HuH-7.5 (cell line): ENCODE measurements at regions not wholly inside any gene's neighbourhood (a gene's known extent, or its start where the extent isn't known, plus 50 kb on each side); places are given as distances from the start of the nearest gene placed in this dataset.

Experiments
- DNase-seq: peaks from one replicate; pipeline ENCODE4 v3.0.0; 2011; ENCODE audit warnings: low spot score

GRCh38 chr9:135009051-135009560, 78.4 kb upstream of the OLFM1 start:
- DNase-seq, result no peak

- no peak for DNase-seq
Measured at GRCh38 chr9:135009794-135010585, 77.5 kb upstream of the OLFM1 start.

DNA sequence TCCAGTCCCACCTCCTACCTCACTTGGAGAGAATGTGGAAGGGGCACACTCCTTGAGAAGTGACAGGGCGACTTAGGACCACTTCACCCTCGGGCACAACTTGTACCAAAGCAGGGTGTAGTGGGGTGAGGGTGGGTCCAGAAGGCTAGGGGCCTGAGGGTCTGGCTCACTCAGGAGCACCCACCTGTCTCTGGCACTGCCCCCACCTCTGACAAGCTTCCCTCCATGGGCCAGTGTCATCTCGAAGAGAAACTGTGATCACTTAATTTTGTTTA, 76.9 kb upstream of the OLFM1 start:
- no peak for DNase-seq

DNA sequence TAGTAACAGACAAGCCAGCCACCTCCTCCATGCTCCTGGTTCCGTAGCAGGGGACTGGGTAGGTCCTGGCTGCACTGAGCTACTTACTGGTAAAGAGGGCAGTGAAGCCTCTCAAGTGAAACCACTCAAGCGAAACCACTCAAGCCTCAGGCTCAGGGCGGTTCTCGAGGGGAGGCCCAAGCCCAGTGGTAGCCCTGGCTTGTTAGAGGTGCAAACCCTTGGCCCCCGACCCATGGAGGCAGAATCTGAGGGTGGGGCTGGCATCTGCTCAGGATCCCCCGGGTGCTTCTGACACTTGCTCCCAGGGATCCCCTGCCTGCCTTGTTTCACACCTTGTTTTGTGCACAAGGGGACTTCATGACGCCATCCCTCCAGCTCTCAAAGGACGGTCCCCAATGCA, 76.5 kb upstream of the OLFM1 start:
- no peak for DNase-seq

- DNase-seq, result no peak
Measured at GRCh38 chr9:135012166-135012565, 75.3 kb upstream of the OLFM1 start.

GRCh38 chr9:135014311-135015010, 73.0 kb upstream of the OLFM1 start:
- no peak for DNase-seq

GRCh38 chr9:135015096-135015495, 72.4 kb upstream of the OLFM1 start:
- DNase-seq, result no peak

DNA sequence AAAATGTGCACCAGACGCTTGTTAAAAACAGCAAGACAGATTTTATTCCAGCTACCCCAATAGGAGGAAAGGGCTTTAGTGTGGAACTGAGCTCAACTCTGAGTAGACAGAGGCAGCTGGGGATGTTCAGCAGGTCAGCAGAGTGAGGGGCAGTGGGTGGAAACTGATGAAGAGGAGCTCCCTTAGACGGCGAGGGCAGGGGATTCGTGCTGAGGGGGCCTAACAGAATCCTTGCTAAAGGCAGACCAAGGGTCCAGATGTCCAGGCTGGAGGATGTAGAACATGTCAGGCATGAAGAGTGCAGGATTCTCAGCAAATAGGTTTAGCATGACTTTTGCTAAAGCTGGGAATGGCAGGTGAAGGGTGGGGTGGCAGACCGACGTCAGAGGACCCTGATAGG, 71.9 kb upstream of the OLFM1 start:
- no peak for DNase-seq

- no peak for DNase-seq
Measured at GRCh38 chr9:135016037-135016640, 71.3 kb upstream of the OLFM1 start.

DNA sequence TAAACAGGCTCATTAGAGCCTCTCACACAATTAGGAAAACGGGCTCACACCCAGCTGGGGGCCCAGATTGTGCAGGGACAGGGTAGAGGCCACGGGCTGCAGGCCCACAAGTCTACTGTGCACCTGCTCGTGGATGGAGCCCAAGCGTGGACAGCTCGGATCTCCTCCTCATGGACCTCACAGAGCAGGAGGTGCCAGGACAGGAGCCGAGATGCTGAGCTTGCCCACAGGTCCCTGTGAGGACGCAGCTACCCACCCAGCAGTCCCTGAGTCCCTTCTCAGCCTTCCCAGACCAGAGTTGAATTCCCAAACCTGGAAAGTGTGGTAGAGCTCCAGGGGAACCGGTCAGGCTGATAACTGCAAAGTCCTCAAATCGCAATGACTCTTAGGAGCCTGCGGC, 70.6 kb upstream of the OLFM1 start:
- DNase-seq, result no peak

GRCh38 chr9:135017899-135018298, 69.6 kb upstream of the OLFM1 start:
- DNase-seq, result no peak

- DNase-seq, result no peak
Measured at GRCh38 chr9:135018306-135018915, 69.1 kb upstream of the OLFM1 start.

GRCh38 chr9:135019224-135019623, 68.2 kb upstream of the OLFM1 start:
- DNase-seq, result no peak

DNA sequence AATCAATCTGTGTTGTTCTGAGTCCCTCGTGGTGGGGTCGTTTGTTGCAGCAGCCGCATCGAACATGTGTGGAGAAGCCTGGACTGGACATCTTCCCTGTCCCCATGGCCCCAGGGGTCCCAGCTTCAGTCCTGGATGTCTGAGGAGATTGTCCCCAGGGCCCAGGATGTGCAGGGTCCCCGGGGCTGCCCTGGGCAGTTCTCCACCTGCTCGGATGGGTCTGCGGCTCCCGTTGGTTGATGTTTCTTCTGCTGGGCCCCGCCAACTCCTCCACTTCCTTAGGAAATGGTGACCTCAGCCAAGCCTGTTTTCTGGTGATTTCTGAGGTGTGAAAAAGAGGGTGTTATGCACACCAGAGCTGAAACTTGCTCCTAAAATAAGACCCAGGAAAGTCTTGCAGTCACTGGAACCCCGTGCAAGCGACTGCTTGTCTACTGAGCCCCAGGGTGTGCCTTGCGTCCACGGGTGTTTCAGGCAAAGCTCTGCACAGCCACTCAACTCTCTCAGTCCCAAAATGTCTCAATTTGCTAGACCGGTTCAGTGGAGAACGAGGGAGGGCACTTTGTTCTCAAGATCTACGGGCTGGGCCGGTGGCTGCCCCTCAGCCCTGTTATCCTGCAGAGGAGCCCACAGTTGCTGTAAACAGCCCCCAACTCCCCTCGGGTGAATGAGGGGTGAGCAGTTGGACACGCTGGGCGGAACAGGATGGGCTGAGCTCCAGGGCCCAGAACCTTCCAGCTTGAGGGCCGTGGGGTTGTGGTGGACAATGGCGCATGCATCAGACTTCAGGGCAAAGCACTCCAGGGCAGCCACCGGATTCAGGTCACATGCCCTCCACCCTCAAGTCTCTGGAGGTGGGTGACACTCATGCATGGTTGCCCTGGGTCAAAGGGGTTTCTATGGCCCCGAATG, 66.7 kb upstream of the OLFM1 start:
- DNase-seq, result no peak

DNA sequence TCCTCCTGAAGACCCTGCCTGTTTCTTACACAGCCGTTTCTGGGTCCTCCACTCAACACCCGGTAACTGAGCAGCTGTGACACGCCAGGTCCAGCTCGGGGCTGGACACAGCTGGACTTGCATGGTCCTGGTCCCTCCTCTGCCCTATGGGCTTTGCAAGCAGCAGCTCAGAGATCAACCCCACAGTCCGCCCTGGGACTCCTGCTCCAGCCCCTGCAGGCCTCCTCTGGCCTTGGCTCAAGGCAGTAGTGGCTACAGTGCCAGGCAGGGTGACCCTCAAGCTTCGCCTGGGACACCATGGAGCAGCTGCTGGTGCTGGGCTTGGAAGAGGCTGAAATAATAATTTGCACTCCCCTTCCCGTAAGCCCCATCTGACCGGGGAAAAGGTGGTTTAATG, 66.1 kb upstream of the OLFM1 start:
- no peak for DNase-seq

DNA sequence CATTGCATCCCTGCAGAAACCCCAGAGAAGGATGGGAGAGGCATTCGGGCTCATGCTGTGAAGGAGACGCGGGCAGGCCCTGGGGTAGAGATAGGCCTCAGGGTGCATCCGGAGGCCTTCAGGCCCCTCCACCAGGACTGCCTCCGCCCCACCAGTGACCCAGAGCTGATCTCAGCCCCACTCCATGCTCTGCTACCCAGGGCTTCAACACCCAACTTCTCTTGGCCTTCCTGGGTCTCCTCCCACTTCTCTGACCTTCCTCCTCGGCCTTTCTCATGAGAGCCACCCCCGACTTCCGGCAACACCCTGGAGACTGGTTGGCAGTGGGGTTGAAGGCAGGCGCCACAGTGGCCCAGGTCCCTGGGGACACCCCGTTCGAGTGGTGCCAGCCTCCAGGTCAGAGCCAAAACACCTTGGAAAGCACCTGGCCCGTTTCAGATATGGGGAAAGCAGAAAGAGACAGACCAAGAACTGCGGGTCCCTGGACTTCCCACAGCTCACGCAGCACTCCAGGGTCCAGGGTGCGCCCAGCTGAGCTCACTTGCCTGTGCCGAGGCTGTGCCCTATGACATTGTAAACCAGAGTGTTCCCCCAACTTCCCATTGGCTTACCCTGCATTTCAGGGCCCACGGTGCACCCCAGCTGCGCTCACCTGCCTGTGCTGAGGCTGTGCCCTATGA, 65.1 kb upstream of the OLFM1 start:
- DNase-seq, result no peak

DNA sequence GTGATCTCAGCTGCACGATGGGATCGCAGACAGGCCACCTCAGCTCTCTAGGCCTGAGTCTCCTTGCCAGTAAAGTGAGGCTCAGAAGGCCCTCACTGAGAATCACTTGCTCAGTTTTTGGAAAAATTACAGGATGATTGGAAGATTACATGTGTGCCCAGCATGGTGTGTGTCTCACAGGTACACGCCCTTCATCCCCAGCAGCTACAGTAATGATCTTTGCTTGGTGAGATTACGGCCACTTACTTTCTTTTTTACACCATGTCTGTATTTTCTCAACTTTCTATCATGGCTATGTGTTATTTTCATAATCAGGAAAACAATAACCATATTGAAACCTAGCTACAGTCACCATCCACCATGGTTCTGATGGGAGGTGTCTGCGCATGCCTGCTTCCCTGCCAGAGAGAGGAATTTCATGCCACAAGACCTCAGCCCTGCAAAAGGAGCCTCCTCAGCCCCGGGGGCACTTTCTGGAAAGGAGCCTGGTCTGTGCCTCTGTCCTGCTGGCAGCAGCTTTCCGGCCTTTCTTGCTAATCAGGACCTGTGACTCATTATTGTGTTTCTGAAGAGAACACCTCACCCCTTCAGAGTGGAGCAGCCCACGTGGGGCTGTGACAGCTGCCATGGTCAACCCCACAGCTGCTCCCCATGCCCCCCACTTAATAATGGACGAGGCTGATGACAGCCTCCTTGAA, 64.2 kb upstream of the OLFM1 start:
- DNase-seq, result peak; percentile 26

- DNase-seq, result no peak
Measured at GRCh38 chr9:135023786-135024405, 63.6 kb upstream of the OLFM1 start.

- no peak for DNase-seq
Measured at GRCh38 chr9:135029463-135029862, 58.0 kb upstream of the OLFM1 start.

DNA sequence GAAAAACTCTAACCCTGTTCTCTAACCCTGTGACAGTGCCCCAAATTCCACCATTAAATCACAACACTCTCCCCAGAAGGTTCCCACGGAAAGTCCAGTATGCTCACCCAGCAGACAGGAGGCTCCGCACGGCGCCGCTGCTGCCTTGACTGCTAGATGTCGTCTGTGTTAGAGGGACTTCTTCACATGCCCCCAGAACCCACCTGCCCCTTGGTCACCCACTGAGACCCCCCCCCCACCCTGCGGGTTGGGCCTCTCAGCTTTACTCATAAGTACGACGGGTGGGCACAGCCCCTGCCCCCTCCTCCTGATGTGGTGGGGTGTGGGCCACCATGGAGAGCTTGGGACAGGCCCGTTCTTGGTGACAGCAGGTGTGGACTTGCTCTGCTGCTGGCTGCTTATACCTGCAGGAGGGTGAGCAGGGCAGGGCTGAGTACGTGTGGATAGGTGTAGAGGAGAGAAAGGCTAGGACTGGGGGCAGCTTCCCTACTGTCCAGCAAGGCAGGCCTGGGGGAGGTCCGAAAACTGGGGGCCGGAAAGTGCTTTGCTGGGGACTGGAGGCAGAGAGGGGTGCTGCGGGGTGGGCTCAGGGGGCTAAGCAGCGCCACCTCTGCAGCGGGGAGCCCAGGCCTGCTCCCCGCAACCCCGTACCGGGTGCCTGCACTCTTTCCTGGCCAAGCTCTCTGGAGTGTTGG, 57.5 kb upstream of the OLFM1 start:
- DNase-seq, result no peak
